ENCODE measurements at regions not wholly inside any gene's neighbourhood (a gene's known extent, or its start where the extent isn't known, plus 50 kb on each side); places are given as distances from the start of the nearest gene placed in this dataset.
"Not testable (repeated sequence)": the region's sequence is repeated elsewhere in the genome, so short reads cannot be mapped to it uniquely, and the experiment has no call there.

DNA sequence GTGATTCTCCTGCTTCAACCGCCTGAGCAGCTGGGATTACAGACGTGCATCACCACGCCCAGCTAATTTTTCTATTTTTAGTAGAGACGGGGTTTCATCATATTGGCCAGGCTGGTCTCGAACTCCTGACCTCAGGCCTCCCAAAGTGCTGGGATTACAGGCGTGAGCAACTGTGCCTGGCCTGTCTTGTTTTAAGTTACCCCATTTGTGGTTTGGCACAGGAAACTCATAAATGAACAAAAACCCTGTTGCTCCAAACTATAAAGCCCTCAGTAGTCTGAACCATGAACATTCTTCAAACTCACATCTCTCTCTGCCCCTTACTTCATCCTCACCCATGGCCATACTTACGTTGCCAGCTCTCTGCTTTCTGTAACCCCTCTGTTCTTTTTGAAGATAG lies 61.7 kb downstream of the RHOU start:
- DNase-seq = not testable (repeated sequence)

DNA sequence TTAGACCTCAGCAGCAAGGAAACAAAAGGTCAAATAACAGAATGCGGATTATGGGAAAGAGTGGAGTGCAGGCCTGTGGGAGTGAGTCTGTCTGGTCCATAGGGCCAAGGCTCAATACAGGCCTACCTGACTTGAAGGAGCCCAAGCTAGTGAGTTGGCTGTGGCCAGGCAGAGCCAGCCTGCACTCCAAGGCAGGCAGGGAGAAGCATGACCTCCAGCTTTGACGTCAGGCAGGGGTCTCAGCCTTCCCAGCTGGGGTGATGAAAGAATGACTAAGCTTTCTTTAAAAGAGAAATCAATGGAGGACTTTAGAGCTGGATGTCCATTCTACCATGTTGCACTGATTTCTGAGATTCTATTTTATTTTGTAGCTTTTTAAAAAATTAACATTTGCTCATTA lies 62.8 kb downstream of the RHOU start:
- DNase-seq = no peak

DNA sequence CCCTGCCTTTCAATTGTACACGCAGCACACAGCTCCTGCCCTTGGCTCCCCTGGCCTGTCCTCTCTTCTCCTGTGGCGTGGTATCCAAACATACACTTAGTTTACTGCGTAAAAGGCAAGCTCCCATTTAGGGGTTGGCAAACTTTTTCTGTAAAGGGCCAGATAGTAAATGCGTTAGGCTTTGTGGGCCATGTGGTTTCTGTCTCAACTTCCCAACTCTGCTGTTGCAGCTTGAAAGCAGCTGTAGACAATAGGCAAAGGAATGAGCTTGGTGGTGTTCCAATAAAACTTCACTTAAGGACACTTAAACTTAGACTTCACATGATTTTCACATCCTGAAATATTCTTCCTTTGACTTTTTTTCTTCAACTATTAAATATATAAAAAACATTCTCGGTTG lies 63.3 kb downstream of the RHOU start:
- no peak for DNase-seq

DNA sequence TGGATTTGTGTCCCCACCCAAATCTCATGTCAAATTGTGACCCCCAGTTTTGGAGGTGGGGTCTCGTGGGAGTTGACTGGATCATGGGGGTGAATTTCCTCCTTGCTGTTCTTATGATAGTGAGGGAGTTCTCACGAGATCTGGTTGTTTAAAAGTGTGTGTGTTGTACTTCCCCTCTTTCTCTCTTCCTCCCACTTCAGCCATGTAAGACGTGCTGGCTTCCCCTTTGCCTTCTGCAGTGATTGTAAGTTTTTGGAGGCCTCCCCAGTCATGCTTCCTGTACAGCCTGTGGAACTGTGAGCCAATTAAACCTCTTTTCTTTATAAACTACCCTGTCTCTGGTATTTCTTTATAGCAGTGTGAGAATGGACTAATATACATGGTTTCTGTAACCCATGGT lies 64.6 kb downstream of the RHOU start:
- no peak for DNase-seq

DNA sequence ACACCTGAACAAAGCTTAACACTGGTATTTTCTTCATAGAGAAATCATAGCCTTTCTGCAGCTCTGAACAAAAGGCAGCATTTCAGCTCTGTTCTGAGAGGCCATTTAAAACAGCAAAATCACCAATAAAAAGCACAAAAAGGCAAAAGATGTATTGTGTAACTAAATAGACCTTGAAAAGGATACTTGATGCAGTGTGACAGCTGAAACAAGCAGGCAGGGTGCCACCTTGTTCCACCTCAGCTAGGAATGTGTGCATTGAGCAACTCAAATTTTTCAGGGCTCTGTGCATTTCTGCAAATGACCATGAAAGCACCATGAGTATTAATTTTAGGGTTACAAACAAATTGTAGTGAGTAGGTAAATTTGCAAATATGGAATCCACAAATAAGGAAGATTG lies 65.8 kb downstream of the RHOU start:
- no peak for DNase-seq

DNA sequence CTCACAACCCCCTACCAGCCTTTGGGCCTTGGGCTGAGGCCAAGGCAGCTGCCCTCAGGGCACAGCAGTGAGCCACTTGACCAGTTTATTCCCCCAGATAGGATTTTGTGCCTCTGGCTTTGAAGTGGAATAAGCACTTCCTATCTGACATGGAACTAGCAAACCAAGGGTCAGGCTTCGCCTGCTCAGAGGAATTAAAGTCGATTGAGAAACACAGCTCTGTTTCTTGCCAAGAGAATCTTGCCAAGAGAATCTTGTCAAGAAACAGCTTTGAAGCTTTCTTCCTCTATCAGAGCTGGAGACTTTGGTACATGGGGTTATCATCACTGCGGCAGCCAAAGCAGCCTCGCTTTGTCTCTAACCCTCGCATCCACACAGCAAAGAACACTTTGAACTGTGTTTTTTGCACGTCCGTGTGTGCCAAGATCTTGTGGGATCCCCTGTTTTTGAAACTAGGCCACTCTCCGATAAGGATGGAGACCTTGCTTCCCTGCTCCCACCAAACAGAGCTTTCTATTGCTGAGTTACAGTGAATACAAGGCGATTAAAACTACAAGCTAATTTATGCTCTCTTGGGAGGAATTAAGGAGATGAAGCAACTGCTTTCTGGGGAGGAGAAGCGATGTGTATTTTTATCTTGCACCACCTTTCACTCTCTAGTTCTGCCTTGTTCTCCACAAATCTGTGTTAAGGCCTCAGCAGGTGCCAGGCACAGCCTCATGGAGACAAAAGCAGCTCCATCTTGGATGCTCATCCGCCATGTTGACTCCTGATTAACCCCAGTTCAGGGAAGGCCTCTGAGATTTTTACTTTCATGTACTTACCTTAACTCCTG lies 67.3 kb downstream of the RHOU start:
- no peak for DNase-seq

DNA sequence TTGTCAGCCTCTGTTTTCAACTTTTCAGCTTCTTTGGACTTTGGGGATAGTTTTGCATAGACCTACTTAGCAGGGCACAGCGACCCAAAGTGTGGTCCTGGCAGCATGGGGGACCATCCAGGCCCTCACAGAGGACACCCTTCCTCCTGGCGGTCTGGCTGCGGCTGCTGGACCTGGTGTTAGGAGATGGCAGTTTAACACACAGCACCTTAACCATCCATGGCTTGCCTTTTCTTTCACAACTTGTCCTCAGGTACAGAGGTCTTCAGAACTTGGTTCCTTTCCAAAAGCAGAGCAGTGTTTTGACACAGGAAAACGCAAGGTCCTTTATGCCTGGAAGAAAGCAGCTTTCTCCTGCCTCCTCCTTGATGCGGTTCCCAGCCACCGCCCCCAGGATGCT lies 68.1 kb downstream of the RHOU start:
- no peak for DNase-seq

DNA sequence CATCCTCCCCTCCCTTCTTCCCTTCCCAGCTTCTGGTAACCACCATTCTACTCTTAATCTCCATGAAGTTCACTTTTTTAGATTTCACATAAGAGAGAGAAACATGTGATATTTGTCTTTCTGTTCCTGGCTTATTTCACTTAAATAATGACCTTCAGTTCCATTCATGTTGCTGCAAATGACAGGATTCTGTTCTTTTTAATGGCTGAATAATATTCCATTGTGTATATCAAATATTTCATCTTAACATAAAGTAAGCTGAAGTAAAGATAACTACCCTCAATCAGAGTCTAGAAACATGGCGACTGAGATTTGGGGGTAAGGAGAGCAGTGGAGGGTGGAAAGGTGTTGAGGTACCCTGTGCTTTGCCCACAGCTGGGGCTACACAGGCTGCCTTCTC lies 68.9 kb downstream of the RHOU start:
- DNase-seq = no peak

DNA sequence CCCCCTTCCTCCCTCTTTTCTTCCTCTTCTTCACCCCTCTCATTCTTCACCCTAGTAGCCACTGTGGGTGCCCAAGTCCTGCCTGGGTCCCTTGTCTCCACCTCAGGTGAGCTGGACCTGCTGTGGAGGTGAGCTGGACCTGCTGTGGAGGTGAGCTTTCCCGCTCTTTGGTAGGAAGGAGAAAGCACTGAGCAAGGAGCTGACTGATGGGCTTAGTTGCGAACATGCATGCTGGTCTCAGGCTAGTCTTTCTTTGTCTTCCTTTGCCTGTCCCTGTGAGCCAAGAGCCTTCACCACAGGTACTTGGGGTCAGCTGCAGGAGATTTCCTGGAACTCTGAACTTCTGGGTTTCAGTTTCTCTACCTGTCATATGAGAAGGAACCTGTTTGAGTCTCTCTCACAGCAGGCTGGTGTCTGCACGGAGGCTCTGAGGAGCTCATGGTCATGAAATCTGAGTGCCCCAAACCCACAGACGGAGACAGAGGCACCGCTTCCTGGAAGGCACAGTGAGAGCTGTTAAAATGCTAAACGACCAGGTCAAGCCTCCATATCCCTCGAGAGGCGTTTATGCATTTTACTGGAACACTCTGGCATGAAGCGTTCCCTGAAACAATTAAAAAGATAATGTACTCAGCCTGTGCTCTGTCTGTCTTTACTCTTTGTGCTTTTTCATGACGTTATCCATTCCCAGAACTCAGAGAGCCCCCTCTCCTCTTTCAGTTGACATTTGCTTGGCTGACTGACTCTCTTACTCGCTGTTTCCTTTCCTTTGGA lies 69.5 kb downstream of the RHOU start:
- DNase-seq = no peak

DNA sequence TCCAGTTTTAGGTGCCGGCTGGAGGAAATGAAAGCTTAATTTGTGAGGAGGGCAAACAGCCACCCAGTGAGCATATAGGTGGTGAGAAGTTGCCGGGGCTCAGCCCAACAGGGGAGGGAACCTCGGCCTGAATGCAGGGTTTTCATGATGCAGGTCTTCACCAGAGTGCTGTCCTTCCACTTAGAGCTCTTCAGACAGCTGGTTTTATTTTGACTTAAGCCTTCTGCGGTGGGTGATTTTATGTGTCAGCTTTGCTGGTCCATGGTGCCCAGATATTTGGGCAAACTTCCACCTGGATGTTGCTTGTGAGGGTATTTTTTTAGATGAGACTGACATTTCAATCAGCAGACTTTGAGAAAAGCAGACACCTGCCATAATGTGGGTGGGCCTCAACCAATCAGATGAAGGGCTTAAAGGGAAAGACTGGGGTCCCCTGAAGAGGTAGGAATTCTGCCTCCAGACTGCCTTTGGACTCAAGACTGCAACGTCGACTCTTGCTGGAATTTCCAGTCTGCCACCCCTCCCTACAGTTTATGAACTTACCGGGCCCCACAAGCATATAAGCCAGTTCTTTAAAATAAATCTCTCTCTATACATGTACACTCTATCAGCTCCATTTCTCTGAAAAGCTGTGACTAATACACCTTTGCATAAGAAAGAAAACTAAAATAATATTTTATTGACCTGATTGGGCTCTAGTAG lies 72.8 kb downstream of the RHOU start:
- DNase-seq = no peak

DNA sequence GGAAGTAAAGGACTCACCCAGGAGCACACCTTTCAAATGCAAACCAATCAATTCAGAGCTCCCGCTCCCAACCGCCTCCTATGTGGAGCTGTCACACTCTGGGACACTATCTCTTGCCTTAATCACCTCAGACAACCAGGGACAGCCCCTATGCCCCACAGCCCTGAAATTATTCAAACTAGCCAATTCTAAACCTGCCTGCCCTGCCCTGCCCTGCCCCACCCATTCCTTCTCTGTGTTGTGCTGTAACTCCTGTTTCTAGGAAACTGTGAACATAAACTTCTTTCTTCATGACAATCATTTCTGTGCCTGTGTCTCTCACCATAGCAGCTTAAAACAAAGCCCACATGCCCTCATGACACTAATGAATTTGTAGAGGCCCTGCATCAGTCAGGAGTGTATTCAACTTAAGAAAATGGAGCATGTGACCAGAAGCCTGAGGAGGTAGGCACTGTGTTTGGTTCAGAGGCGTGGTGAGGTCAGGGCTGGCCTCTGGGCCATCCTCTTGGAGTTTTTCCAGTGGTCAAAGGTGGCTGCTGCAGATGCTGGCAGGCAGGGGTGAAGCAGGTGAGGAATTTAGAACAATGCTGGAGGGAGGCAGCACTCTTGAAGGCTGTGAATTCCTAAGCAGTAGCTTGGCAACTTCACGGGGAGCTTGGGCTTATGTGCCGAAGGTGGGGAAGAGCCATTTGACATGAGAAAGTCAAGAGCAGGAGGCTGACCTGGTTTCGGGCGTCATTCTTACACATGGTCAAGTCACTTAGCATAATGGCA lies 74.5 kb downstream of the RHOU start:
- no peak for DNase-seq

DNA sequence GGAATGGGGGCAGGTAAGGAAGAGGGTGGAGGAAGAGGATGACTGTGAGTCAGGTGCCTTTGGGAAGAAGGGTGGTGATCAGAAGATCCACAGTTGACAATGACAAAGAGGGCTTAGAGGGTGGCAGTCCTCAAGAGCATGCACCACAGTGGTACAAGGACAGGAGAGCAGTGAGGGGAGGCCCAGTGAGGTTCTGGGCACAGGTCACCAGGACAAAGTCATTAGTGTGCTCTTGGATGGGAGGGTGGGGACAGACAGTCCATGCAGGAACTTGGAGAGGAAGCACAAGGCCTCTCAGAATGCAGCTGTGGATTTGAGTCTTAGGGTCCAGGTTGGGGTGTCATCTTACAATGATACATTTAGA lies 75.1 kb downstream of the RHOU start:
- no peak for DNase-seq

DNA sequence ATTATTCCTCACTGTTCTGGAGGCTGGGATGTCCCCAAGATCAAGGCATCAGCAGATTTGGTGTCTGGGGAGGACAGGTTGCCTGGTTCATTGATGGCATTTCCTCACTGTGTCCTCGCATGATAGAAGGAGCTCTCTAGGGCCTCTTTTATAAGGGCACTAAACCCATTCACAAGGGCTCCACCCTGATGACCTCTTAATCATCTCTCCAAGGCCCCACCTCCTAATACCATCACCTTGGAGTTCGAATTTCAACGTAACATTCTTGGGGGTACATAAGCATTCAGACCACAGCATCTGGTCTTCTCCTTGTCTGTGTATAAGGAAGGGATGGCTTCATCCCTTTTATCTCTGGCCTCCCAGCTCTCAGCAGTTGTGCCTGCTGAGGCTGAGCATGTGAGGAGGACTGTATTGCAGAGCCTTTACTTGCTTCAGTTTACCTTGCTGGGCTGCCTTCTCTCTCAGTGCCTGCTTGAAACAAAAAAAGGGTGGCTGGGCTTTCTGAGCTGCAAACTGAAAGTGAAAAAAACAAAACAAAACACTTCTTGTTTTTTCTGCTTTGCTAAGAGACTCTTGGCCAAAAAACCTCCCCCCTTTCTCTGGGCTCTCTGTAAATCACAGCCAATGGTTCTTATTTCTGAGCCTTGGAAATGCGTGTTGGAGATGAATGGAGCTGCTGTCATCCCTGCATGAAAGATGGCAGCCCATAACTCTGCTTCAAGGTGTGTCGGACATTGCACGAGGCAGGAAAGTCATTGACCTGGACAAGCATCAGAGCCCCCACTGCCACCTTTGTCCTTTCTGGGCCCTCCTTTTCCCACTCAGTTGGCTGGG lies 75.8 kb downstream of the RHOU start:
- DNase-seq = no peak

DNA sequence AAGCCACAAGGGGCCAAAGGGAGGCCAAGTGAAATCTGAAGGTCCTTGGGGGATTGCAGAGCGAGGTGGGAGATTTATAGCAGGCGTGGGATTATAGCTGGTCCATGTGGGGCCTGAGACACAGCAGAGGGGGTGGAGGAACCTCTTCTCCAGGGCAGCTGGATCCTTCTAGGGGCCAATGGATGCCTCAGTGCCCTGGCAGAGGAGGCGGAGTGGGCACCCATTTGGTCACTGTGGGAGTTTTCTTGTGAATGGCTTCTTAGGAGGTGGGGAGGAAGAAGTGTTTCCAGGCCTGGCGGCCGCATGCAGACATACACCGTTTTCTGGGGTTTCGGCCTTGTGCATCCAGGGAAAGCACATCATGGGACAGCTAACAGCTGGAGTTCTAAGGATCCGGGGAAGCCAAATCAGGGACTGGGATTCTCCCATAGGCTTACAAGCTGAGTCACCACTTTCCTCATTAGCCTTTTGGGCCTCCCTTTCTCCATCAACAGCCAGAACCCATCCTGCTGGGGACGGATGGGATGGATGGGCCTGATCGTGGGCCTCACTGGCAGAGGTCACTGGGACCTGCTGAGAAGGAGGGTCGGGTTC lies 76.5 kb downstream of the RHOU start:
- no peak for DNase-seq

DNA sequence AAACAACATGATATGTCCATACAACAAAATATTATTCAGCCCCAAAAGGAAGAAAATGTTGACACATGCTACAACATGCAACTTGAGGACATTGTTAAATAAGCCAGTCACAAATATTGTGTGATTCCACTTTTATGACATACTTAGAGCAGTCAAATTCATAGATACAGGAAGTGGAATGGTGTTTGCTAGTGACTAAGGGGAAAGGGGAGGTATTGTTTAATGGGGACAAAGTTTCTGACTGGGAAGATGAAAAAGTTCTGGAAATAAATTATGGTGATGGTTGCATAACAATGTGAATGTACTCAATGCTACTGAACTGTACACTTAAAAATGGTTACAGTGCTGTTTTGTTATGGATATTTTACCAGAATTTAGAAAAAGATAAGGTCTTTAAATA lies 77.7 kb downstream of the RHOU start:
- DNase-seq = no peak

DNA sequence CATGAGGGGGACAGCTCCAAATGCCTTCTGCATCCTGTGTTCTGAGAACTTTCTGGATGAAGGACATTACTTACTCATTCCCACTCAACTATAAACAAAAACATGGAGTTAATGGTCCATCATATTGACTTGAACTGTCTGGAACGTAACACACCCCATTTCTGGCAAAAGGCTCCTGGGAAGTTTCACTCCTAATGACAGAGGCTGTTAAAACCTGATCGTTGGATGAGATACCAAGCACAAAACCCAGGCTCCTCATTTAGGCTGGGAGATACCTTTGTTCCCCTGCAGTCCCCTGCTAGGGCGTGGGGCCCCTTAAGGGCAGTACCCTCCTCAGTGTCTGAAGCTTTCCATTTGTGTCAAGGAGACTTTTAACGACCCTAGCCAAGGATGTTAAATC lies 78.9 kb downstream of the RHOU start:
- DNase-seq = no peak

DNA sequence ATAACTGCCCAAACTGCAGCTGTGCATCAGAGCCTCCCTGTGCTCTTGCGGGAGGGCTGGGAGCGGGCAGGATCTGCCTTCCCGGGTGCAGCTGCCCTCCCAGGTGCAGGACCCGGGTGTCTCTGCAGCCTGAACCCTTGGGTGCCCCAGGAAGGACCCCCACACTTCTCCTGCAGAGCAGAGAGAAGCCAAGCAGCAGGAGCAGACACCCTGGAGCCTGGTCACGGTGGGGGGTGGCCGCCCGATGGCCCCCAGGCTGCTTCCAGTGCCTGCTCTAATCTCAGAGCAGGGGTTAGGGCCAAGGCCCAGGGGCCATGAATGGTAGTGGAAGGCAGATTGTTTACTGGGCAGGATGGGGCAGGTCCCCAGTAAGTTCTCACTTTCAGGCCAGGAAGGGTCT lies 83.0 kb downstream of the RHOU start:
- no peak for DNase-seq

DNA sequence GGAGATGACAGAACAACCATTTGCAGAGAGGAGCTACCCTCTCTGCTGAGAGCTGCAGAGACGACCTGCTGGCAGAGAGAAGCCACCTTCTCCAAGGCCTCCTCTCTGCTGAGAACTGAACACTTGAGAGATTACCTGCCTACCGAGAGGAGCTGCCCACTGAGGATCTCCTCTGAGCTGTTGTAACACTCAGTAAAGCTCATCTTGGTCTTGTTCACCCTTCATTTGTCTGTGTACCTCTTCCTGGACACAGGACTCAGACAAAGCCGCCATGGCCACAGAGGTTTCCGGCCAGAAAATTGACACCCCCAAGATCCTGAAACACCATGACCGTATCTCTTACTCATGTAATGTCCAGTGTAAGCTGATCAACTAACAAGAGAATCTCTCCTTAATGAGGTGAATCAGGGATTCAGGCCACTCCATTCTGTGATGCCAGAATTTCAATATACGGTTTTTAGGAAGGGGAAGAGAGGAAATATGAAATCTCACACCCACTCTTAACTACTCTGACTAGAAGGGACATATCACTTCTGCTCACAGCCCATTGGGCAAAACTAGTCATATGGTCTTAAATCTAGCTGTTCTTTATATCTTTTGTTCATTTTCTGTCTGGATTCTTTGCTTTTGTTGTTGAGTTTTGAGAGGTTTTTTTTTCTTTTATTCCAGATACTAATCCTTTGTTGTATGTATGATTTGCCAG lies 83.8 kb downstream of the RHOU start:
- DNase-seq = no peak

DNA sequence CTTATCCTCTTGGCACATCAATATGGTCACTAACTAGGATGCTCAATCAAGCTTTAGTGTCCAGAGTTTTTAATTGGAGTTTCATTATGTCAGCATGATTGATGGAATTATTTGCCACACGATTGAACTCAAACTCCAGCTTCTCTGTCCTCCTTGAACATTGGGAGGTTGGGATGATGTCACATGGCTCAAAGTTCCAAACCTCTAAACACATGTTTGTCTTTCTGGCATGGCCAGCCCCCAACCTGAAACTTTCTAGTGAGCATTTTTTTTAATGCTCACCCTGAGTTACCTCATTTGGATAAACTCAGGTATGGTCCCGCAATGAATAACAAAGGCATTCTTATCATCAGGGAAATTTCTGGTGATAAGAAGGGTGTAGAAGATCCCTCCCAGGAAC lies 86.0 kb downstream of the RHOU start:
- DNase-seq = no peak

DNA sequence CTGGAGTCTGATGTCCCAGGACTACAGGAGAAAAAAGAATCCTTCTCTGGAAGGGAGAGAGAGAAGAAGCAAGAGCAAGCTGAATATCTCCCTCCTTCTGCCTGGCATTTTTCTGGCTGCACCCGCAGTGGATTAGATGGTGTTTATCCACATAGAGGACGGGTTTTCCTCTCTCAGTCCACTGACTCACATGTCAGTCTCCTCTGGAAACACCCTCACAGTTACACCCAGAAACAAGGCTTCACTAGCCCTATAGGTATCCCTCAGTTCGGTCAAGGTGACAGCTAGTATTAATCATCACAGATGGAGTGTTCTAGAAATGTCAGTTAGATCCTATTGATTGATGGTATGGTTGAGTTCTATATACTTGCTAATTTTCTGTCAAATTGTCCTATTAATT lies 87.9 kb downstream of the RHOU start:
- DNase-seq = no peak

DNA sequence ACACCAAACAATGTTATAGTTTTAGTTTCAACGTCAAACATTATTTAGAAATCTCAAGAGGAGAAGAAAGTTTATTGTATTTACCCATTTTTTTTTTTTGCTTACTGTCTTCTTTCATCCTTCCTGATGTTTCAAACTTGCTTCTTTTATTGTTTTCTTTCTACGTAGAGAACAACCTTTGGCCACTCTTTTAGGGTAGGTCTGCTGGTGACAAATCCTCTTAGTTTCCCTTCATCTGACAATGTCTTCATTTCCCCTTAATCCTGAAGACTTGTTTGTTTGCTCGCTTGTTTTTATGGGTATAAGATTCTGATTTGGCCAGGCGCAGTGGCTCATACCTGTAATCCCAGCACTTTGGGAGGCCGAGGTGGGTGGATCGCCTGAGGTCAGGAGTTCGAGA lies 89.1 kb downstream of the RHOU start:
- no peak for DNase-seq

All from EL (cell line).